GM23338 (cell line): ENCODE measurements at regions not wholly inside any gene's neighbourhood (a gene's known extent, or its start where the extent isn't known, plus 50 kb on each side); places are given as distances from the start of the nearest gene placed in this dataset.

Experiments used
- ATAC-seq: fragments of 200-7000 bp; cut with Tn5 transposase; 3 replicates; pipeline ENCODE4 v1.9.1; 2020
- DNase-seq: peaks from one replicate; pipeline ENCODE4 v3.0.0-alpha.2; 2015; ENCODE audit warnings: low spot score
- H2AFZ ChIP-seq: fragments of 200-600 bp; sonication (generic); 2 replicates; pipeline ENCODE4 v1.8.0; 2016; ENCODE audit warnings: antibody characterized with exemption, mild to moderate bottlenecking, moderate library complexity
- H3F3A ChIP-seq: fragments of 200-600 bp; sonication (generic); replicated peaks from 2 replicates; pipeline ENCODE4 v1.8.0; 2017; ENCODE audit warnings: antibody characterized with exemption, mixed run types, low read depth
- H3K27ac ChIP-seq: fragments of 200-600 bp; sonication (generic); 2 replicates; pipeline ENCODE4 v1.6.1; 2016; ENCODE audit warnings: low read depth
- H3K27me3 ChIP-seq: fragments of 200-600 bp; sonication (generic); 2 replicates; pipeline ENCODE4 v1.8.0; 2016; ENCODE audit warnings: mild to moderate bottlenecking, mixed run types, moderate library complexity; ENCODE audit not compliant: insufficient read depth
- H3K36me3 ChIP-seq: fragments of 200-600 bp; sonication (generic); 2 replicates; pipeline ENCODE4 v1.8.0; 2016; ENCODE audit warnings: mild to moderate bottlenecking; ENCODE audit not compliant: insufficient read depth
- H3K4me1 ChIP-seq: fragments of 200-600 bp; sonication (generic); 2 replicates; pipeline ENCODE4 v1.8.0; 2016; ENCODE audit warnings: mild to moderate bottlenecking, moderate library complexity; ENCODE audit not compliant: insufficient read depth
- H3K4me2 ChIP-seq: fragments of 200-600 bp; sonication (generic); 2 replicates; pipeline ENCODE4 v1.7.1; 2017; ENCODE audit warnings: mixed run types
- H3K4me3 ChIP-seq: fragments of 200-600 bp; sonication (generic); 2 replicates; pipeline ENCODE4 v1.6.1; 2016; ENCODE audit warnings: mixed run types
- H3K79me2 ChIP-seq: fragments of 200-600 bp; sonication (generic); replicated peaks from 2 replicates; pipeline ENCODE4 v1.8.0; 2017; ENCODE audit warnings: mild to moderate bottlenecking; ENCODE audit not compliant: insufficient read depth
- H3K9me2 ChIP-seq: fragments of 200-600 bp; sonication (generic); 2 replicates; pipeline ENCODE4 v1.8.0; 2017; ENCODE audit not compliant: insufficient read depth
- H4K20me1 ChIP-seq: fragments of 200-600 bp; sonication (generic); replicated peaks from 2 replicates; pipeline ENCODE4 v1.8.0; 2017; ENCODE audit warnings: mild to moderate bottlenecking; ENCODE audit not compliant: insufficient read depth
- H3K27ac Mint-ChIP-seq: 2 replicates; pipeline ENCODE4 v1.8.0; 2020; ENCODE audit warnings: inconsistent platforms, mild to moderate bottlenecking, moderate library complexity, mixed read lengths
- H3K27me3 Mint-ChIP-seq: 3 replicates; pipeline ENCODE4 v1.8.0; 2022; ENCODE audit warnings: low read depth, mild to moderate bottlenecking, moderate library complexity, mixed read lengths, inconsistent platforms; ENCODE audit not compliant: insufficient read depth, poor library complexity
- H3K36me3 Mint-ChIP-seq: 3 replicates; pipeline ENCODE4 v1.8.0; 2021; ENCODE audit warnings: low read depth, mild to moderate bottlenecking, inconsistent platforms, moderate library complexity, mixed read lengths
- H3K4me1 Mint-ChIP-seq: 3 replicates; pipeline ENCODE4 v1.8.0; 2020; ENCODE audit warnings: mild to moderate bottlenecking, inconsistent platforms, mixed read lengths
- H3K4me3 Mint-ChIP-seq: 3 replicates; pipeline ENCODE4 v1.8.0; 2021; ENCODE audit warnings: moderate library complexity, mild to moderate bottlenecking, inconsistent platforms, mixed read lengths
- H3K9me3 Mint-ChIP-seq: 3 replicates; pipeline ENCODE4 v1.8.0; 2020; ENCODE audit warnings: moderate library complexity, mild to moderate bottlenecking, inconsistent platforms, mixed read lengths
- CREB1 ChIP-seq: fragments of 250-450 bp; sonication (Bioruptor Pico); IDR thresholded peaks from 2 replicates; pipeline ENCODE4 v1.5.0; 2020; ENCODE audit warnings: low read depth, mild to moderate bottlenecking, moderate library complexity
- ETS1 ChIP-seq: IDR thresholded peaks from 2 replicates; pipeline ENCODE4 v1.6.1; 2016; ENCODE audit warnings: antibody characterized with exemption
- NANOG ChIP-seq: IDR thresholded peaks from 2 replicates; pipeline ENCODE4 v1.6.1; 2016; ENCODE audit warnings: antibody characterized with exemption, borderline replicate concordance
- ZNF114 ChIP-seq: fragments of 250-450 bp; sonication (Bioruptor Pico); IDR thresholded peaks from 2 replicates; pipeline ENCODE4 v1.5.0; 2020; ENCODE audit warnings: mild to moderate bottlenecking, moderate library complexity
- ZNF462 ChIP-seq: fragments of 250-450 bp; sonication (Bioruptor Pico); IDR thresholded peaks from 2 replicates; pipeline ENCODE4 v1.5.0; 2020; ENCODE audit warnings: mild to moderate bottlenecking, moderate library complexity

GRCh38 chr2:96427169-96427568, 78.0 kb downstream of the NEURL3 start:
- TF ChIP-seq NANOG (no peak), ZNF114 (CRISPR knock-in tag) (no peak), CREB1 (CRISPR knock-in tag) (no peak), ZNF462 (CRISPR knock-in tag) (no peak)
- H3K27me3 ChIP-seq: no peaks in the 10 kb centered on the region
- no peak overlapping the region for H3K27ac ChIP-seq
- Mint-ChIP-seq H3K4me3 (no peak overlapping the region), H3K27me3 (peaks cover 4% of the 10 kb centered on the region), H3K36me3 (peaks cover 22% of the 10 kb centered on the region), H3K27ac (no peak overlapping the region), H3K9me3 (peaks cover 49% of the 10 kb centered on the region), H3K4me1 (peaks cover 7% of the 10 kb centered on the region)
- no peak overlapping the region for H3K4me3 ChIP-seq
- no peaks in the 10 kb centered on the region for H3F3A ChIP-seq
- H2AFZ ChIP-seq: peak overlapping the region; percentile 63; the same call in 1 of the 2 replicates
- ATAC-seq (no peak), DNase-seq (no peak)
- H3K9me2 ChIP-seq: no peaks in the 10 kb centered on the region
- 0 out of 2 replicates have a peak, but pooled peaks cover 4% of the 10 kb centered on the region for H3K36me3 ChIP-seq
- H3K79me2 ChIP-seq: no peaks in the 10 kb centered on the region
- no peak overlapping the region for H3K4me2 ChIP-seq
- no peaks in the 10 kb centered on the region for H4K20me1 ChIP-seq
- H3K4me1 ChIP-seq: no peaks in the 10 kb centered on the region

- H3K27ac Mint-ChIP-seq: no peak overlapping the region
- ATAC-seq: no peak
- H3F3A ChIP-seq: no peaks in the 10 kb centered on the region
- no peak overlapping the region for H3K27ac ChIP-seq
- H3K4me1 Mint-ChIP-seq: peaks cover 7% of the 10 kb centered on the region
- peaks cover 5% of the 10 kb centered on the region; the same call in 1 of the 3 replicates for H3K36me3 Mint-ChIP-seq
- no peaks in the 10 kb centered on the region for H3K27me3 ChIP-seq
- no peaks in the 10 kb centered on the region for H3K27me3 Mint-ChIP-seq
- no peaks in the 10 kb centered on the region for H3K9me2 ChIP-seq
- no peak overlapping the region for H3K4me2 ChIP-seq
- H3K9me3 Mint-ChIP-seq: peaks cover 22% of the 10 kb centered on the region
- H3K79me2 ChIP-seq: no peaks in the 10 kb centered on the region
- no peak overlapping the region for H3K4me3 Mint-ChIP-seq
- H3K4me1 ChIP-seq: no peaks in the 10 kb centered on the region
- H3K36me3 ChIP-seq: 0 out of 2 replicates have a peak, but pooled peaks cover 4% of the 10 kb centered on the region
- H2AFZ ChIP-seq: peak overlapping the region; percentile 87
- no peak for DNase-seq
- no peaks in the 10 kb centered on the region for H4K20me1 ChIP-seq
- no peak overlapping the region for H3K4me3 ChIP-seq
- TF ChIP-seq ZNF114 (CRISPR knock-in tag): no peak
- TF ChIP-seq ZNF462 (CRISPR knock-in tag): no peak
- no peak for TF ChIP-seq ETS1
Observed at GRCh38 chr2:96423828-96424227, 81.3 kb downstream of the NEURL3 start.
